GM12872 (cell line): ENCODE measurements at regions not wholly inside any gene's neighbourhood (a gene's known extent, or its start where the extent isn't known, plus 50 kb on each side); places are given as distances from the start of the nearest gene placed in this dataset.

Experiments
- TF ChIP-seq, protein P1 (sequence below): IDR thresholded peaks from 3 replicates; pipeline ENCODE4 v1.5.1; 2011; ENCODE audit warnings: low read depth, mild to moderate bottlenecking, low read length, moderate library complexity; ENCODE audit not compliant: insufficient read depth

DNA sequence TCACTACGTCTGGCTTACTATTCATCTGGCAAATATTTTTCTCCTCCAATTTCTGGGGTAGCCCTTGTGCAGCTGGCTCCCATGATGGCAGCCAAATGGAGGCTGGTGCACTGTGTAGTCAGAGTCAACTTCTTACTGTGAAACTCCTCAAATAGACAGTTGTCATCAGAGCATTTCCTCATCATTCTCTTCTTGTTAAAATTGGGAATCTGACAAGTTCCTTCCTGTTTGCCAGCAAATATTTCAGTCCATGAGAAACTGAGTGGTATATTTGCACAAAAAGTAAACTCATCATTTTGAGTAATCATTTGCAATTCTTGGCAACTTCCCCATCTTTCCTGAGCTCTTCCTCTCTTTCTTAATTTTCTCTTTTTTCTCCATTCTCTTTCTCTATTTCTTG, 394.9 kb upstream of the RGS17 start:
- TF ChIP-seq, protein P1, sequence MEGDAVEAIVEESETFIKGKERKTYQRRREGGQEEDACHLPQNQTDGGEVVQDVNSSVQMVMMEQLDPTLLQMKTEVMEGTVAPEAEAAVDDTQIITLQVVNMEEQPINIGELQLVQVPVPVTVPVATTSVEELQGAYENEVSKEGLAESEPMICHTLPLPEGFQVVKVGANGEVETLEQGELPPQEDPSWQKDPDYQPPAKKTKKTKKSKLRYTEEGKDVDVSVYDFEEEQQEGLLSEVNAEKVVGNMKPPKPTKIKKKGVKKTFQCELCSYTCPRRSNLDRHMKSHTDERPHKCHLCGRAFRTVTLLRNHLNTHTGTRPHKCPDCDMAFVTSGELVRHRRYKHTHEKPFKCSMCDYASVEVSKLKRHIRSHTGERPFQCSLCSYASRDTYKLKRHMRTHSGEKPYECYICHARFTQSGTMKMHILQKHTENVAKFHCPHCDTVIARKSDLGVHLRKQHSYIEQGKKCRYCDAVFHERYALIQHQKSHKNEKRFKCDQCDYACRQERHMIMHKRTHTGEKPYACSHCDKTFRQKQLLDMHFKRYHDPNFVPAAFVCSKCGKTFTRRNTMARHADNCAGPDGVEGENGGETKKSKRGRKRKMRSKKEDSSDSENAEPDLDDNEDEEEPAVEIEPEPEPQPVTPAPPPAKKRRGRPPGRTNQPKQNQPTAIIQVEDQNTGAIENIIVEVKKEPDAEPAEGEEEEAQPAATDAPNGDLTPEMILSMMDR, result no peak

DNA sequence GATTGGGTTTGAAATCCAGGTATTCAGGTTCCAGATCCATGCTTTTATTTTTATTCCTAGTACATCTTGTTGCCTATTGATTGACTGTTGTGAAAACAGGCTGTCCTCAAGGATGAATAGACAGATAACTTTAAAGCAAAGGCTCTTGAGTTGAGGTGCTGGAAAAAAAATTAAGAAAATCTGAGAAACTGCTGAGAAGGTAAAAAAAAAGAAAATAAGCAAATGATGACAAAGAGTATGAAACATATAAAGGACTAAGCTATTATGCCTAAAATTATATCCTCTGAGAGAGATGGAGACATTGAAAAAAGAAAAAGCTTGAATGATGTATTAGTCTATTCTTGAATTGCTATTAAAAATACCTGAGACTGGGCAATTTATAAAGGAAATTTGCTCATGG, 392.3 kb upstream of the RGS17 start:
- TF ChIP-seq, protein P1, result no peak

DNA sequence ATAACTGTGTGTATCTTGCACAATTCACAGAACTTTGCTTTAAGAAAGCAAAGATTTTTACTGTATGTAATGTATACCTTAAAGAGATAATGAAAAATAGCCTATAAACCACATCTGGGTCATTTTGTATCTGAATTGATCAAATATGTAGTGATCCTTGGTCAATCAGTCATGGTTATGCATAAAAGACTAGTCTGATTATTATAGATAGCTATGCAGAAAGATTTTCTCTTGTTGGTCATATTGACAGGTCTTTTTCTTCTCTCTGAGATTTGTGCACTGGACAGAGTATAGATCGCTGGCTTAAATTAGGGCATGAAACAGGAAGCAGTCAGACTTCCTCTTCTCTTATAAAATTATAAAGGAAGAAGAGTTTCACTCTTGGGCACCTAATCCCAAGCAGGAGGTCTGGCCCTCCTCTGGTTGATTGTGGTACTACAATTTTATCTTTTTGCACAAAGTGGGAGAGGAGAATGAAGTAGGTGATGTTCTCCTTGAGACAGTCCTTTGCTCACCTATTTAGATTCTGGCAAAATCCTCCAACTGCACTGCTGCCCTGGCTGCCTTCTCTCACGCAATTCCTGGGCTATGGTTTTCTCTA, 380.9 kb upstream of the RGS17 start:
- TF ChIP-seq, protein P1, result peak; percentile 77

DNA sequence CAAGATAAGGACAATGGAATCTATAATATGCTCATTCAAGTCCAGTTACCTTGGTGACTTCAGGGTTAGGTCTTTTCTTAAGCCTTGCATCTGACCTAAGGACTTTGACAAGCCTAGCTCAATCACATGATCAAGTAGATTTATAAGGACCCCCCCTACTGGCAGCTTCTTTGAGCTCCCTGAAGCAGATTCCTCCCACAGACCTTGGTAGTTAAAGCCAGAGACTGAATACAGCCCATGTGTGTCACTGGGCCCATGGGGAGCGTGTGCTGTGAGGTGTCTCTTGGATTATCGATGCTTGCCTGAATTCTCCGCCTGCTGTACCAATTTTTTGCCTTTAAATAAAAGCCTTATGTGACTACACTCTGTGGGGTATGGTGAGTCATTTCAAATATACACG, 372.7 kb upstream of the RGS17 start:
- TF ChIP-seq, protein P1, result peak; percentile 33; the same call in 2 of the 3 replicates

DNA sequence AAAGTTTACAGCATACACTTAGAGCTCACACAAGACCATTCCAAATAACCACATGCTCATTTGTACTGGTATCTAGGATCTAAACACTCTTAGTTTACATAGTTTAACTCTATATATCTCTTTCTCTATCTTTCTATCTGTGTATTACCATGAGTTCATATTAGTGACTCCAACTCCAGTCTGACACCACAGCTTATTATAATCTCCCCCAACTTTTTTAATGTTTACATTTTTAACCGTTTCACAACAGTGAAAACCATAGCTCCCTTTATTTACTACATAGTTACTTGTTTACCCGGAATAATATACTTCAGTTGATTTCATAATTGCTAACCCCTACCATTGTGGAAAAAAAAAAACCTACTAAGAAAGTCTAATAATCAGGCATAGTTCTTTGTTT, 362.4 kb upstream of the RGS17 start:
- TF ChIP-seq, protein P1, result no peak

DNA sequence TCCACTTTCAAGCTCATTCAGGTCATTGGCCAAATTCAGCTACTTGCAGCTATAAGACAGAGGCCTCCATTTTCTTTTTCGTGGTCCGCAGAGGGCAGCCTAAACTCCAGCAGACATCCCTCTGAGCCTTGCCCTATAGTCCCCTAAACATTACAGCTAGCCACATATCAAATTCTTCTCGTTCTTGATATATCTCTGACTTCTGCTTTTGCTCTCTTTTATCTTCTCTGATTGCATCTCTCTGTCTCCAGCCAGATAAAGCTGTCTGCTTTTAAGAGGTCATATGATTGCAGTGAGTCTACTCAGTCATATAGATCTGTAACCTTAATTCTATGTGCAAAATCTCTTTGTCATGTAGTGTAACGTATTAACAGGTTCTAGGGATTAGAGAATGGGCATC, 358.4 kb upstream of the RGS17 start:
- TF ChIP-seq, protein P1, result no peak

DNA sequence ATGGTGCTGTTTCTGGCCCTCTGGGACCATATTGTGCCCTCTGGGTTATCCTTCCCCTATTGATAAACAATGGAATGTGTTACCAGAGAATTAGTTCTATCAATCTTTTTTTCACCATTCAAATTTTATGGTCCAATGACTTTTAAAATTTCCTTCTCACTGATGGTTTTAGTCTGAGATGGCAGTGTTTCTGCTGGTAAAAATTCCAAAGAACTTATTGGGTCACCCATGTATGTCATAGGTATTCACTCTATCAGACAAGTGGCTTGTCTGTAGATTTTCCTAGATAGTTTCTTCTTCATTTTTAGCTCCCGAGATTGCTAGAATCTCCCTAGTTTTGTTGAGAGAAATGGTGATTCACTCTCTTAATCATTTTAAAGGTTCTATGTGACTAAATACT, 357.2 kb upstream of the RGS17 start:
- TF ChIP-seq, protein P1, result no peak

DNA sequence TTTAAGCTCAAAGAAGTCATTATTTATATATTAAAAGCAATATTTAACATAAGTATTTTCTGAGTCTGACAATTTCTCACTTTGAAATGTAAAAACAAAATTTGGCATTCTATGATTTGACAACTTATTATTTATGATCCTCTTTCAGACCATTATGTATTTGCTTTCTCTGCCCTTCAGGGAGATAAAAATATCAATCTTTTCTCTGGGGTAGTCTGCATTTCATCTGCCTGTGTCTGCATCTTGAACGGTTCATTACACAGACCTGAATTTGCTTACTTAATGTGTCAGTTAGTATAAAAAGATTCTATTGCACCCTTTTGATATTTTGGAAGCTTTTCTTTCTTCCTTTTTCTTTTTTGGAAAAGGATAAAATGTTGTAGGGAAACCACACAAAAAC, 354.0 kb upstream of the RGS17 start:
- TF ChIP-seq, protein P1, result no peak
